OCI-LY1 (cell line): ENCODE measurements at regions not wholly inside any gene's neighbourhood (a gene's known extent, or its start where the extent isn't known, plus 50 kb on each side); places are given as distances from the start of the nearest gene placed in this dataset.

Experiments
- H2AFZ ChIP-seq: fragments of 200-600 bp; sonication (generic), shearing (Covaris generic); 2 replicates; pipeline ENCODE4 v1.6.0; 2014; ENCODE audit warnings: antibody characterized with exemption, mild to moderate bottlenecking, low read length
- H3F3A ChIP-seq: fragments of 200-600 bp; sonication (generic), shearing (Covaris generic); 2 replicates; pipeline ENCODE4 v1.6.0; 2014; ENCODE audit warnings: mild to moderate bottlenecking, antibody characterized with exemption, low read length, moderate library complexity; ENCODE audit not compliant: insufficient read depth
- H3K27ac ChIP-seq: fragments of 200-600 bp; sonication (generic); 2 replicates; pipeline ENCODE4 v1.5.1; 2014; ENCODE audit warnings: low read length, mixed run types, mild to moderate bottlenecking, low read depth; ENCODE audit not compliant: poor library complexity, severe bottlenecking
- H3K27me3 ChIP-seq: fragments of 200-600 bp; sonication (generic); 2 replicates; pipeline ENCODE4 v1.6.0; 2014; ENCODE audit warnings: antibody characterized with exemption, mild to moderate bottlenecking, low read length, moderate library complexity; ENCODE audit not compliant: insufficient read depth
- H3K36me3 ChIP-seq: fragments of 200-600 bp; sonication (generic); 2 replicates; pipeline ENCODE4 v1.6.1; 2014; ENCODE audit warnings: mild to moderate bottlenecking, antibody characterized with exemption, low read length, moderate library complexity, mixed read lengths; ENCODE audit not compliant: insufficient read depth
- H3K4me1 ChIP-seq: fragments of 200-600 bp; sonication (generic); 2 replicates; pipeline ENCODE4 v1.5.1; 2014; ENCODE audit warnings: mild to moderate bottlenecking, low read length, moderate library complexity; ENCODE audit not compliant: insufficient read depth, severe bottlenecking
- H3K4me2 ChIP-seq: fragments of 200-600 bp; sonication (generic), shearing (Covaris generic); 2 replicates; pipeline ENCODE4 v1.6.1; 2014; ENCODE audit warnings: low read length
- H3K4me3 ChIP-seq: fragments of 200-600 bp; sonication (generic); 2 replicates; pipeline ENCODE4 v1.5.1; 2014; ENCODE audit warnings: low read length, low read depth, mild to moderate bottlenecking, mixed read lengths; ENCODE audit not compliant: poor library complexity, severe bottlenecking
- H3K79me2 ChIP-seq: fragments of 200-600 bp; shearing (Covaris generic); 2 replicates; pipeline ENCODE4 v1.6.1; 2016; ENCODE audit warnings: mixed run types, low read length, mixed read lengths; ENCODE audit not compliant: insufficient read depth
- H3K9ac ChIP-seq: fragments of 200-600 bp; sonication (generic), shearing (Covaris generic); 2 replicates; pipeline ENCODE4 v1.6.1; 2014; ENCODE audit warnings: mild to moderate bottlenecking, low read length, mixed read lengths
- H3K9me2 ChIP-seq: fragments of 200-600 bp; sonication (generic), shearing (Covaris generic); 2 replicates; pipeline ENCODE4 v1.6.1; 2014; ENCODE audit warnings: low read depth, mild to moderate bottlenecking, low read length, mixed read lengths
- H3K9me3 ChIP-seq: fragments of 200-600 bp; shearing (Covaris generic); 2 replicates; pipeline ENCODE4 v1.6.1; 2014; ENCODE audit warnings: low read length, mixed read lengths
- H4K20me1 ChIP-seq: fragments of 200-600 bp; sonication (generic), shearing (Covaris generic); 2 replicates; pipeline ENCODE4 v1.6.0; 2016; ENCODE audit warnings: mild to moderate bottlenecking, low read length; ENCODE audit not compliant: insufficient read depth
- EZH2 ChIP-seq: fragments of 200-600 bp; sonication (generic), shearing (Covaris generic); IDR thresholded peaks from 2 replicates; pipeline ENCODE4 v1.8.0; 2017; ENCODE audit warnings: borderline replicate concordance, mixed run types, mild to moderate bottlenecking, antibody characterized with exemption, low read length, moderate library complexity, mixed read lengths
- TF ChIP-seq, protein P1 (sequence below): fragments of 200-600 bp; sonication (generic), shearing (Covaris generic); IDR thresholded peaks from 2 replicates; pipeline ENCODE4 v1.5.1; 2017; ENCODE audit warnings: mild to moderate bottlenecking, antibody characterized with exemption, low read length, moderate library complexity, mixed read lengths

DNA sequence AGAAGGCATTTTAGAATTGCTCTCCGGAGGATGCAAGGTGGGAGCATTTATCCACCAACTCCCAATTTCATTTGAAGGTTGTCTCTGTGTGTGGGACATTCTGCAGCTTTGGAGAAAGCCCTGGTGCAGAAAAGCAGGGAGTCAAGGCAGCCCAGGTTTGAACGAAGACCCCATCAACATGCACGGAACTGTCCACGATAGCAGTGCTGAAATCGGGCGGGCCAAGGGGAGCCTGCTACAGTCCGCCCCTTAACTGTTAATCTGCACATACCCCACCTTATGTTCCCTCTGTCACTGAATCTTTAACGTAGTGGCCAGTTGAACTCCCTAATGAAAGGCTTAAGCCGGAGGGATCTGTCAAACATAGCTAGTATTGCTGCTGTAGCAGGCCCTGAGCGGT, 68.8 kb upstream of the C1orf174 start:
- Histone ChIP-seq H3K79me2 (no peaks in the 10 kb centered on the region), H3F3A (no peaks in the 10 kb centered on the region), H3K4me1 (no peaks in the 10 kb centered on the region), H2AFZ (no peak overlapping the region), H3K9me3 (peaks cover 9% of the 10 kb centered on the region; the same call in 1 of the 2 replicates), H4K20me1 (no peaks in the 10 kb centered on the region), H3K4me2 (no peak overlapping the region), H3K4me3 (no peak overlapping the region), H3K9me2 (no peaks in the 10 kb centered on the region), H3K36me3 (no peaks in the 10 kb centered on the region), H3K9ac (no peak overlapping the region), H3K27ac (no peak overlapping the region), H3K27me3 (peaks cover 33% of the 10 kb centered on the region; the same call in 1 of the 2 replicates)
- no peak for TF ChIP-seq EZH2
- TF ChIP-seq, protein P1, sequence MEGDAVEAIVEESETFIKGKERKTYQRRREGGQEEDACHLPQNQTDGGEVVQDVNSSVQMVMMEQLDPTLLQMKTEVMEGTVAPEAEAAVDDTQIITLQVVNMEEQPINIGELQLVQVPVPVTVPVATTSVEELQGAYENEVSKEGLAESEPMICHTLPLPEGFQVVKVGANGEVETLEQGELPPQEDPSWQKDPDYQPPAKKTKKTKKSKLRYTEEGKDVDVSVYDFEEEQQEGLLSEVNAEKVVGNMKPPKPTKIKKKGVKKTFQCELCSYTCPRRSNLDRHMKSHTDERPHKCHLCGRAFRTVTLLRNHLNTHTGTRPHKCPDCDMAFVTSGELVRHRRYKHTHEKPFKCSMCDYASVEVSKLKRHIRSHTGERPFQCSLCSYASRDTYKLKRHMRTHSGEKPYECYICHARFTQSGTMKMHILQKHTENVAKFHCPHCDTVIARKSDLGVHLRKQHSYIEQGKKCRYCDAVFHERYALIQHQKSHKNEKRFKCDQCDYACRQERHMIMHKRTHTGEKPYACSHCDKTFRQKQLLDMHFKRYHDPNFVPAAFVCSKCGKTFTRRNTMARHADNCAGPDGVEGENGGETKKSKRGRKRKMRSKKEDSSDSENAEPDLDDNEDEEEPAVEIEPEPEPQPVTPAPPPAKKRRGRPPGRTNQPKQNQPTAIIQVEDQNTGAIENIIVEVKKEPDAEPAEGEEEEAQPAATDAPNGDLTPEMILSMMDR: no peak

- no peak for TF ChIP-seq EZH2
- TF ChIP-seq, protein P1: no peak
- peaks cover 33% of the 10 kb centered on the region; the same call in 1 of the 2 replicates for H3K27me3 ChIP-seq
- no peaks in the 10 kb centered on the region for H4K20me1 ChIP-seq
- no peaks in the 10 kb centered on the region for H3K4me1 ChIP-seq
- no peak overlapping the region for H3K27ac ChIP-seq
- no peaks in the 10 kb centered on the region for H3F3A ChIP-seq
- H3K4me3 ChIP-seq: no peak overlapping the region
- H3K9ac ChIP-seq: no peak overlapping the region
- peaks cover 9% of the 10 kb centered on the region; the same call in 1 of the 2 replicates for H3K9me3 ChIP-seq
- no peaks in the 10 kb centered on the region for H3K79me2 ChIP-seq
- H3K36me3 ChIP-seq: no peaks in the 10 kb centered on the region
- no peak overlapping the region for H2AFZ ChIP-seq
- H3K9me2 ChIP-seq: no peaks in the 10 kb centered on the region
- H3K4me2 ChIP-seq: no peak overlapping the region
These were observed 71.9 kb upstream of the C1orf174 start for GRCh38 chr1:3971981-3972380.

DNA sequence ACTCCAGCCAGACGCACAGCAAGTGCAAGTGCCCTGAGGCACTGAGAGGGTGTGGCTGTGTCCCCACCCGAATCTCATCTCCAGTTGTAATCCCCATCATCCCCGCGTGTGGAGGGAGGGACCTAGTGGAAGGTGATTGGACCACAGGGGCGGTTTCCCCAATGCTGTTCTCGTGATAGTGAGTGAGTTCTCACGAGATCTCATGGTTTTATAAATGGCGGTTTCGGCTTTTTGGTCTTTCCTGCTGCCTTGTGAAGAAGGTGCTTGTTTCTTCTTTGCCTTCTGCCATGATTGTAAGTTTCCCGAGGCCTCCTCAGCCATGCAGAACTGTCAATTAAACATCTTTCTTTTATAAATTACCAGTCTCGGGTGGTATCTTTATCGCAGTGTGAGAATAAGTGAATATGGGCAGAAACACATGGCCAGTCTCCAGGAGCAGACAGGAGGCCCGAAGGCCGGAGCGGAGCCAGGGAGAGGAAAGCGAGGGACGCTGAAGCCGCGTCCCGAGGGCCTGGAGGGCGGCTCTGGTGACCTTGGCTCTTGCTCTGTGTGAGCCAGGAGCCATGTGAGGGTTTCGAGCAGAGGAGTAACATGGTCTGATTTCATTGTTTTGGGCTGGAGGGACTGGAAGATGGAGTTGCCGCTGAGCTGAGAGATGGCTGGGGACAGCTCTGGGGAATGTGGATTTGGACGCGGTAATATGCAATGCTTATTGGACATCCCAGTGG, 76.0 kb upstream of the C1orf174 start:
- H2AFZ ChIP-seq: no peak overlapping the region
- no peak overlapping the region for H3K27ac ChIP-seq
- no peaks in the 10 kb centered on the region for H3K36me3 ChIP-seq
- H3K9me2 ChIP-seq: no peaks in the 10 kb centered on the region
- no peaks in the 10 kb centered on the region for H3K4me1 ChIP-seq
- H3K4me3 ChIP-seq: no peak overlapping the region
- H3F3A ChIP-seq: no peaks in the 10 kb centered on the region
- H3K27me3 ChIP-seq: peaks cover 9% of the 10 kb centered on the region; the same call in 1 of the 2 replicates
- no peaks in the 10 kb centered on the region for H4K20me1 ChIP-seq
- no peaks in the 10 kb centered on the region for H3K9me3 ChIP-seq
- no peak for TF ChIP-seq EZH2
- TF ChIP-seq, protein P1: no peak
- no peaks in the 10 kb centered on the region for H3K79me2 ChIP-seq
- H3K4me2 ChIP-seq: no peak overlapping the region
- no peak overlapping the region for H3K9ac ChIP-seq
